IPS-18c (cell line): ENCODE measurements at regions not wholly inside any gene's neighbourhood (a gene's known extent, or its start where the extent isn't known, plus 50 kb on each side); places are given as distances from the start of the nearest gene placed in this dataset.

Source experiments
- H3K4me3 ChIP-seq: 2 replicates; pipeline ENCODE4 v1.7.0; 2013; ENCODE audit warnings: low read depth, mild to moderate bottlenecking, low read length, moderate library complexity; ENCODE audit not compliant: insufficient read depth
- H3K9me3 ChIP-seq: one replicate; pipeline ENCODE4 v1.6.1; 2013; ENCODE audit warnings: mild to moderate bottlenecking, low read length, moderate library complexity; ENCODE audit not compliant: control insufficient read depth, insufficient read depth

- H3K9me3 ChIP-seq = no peaks in the 10 kb centered on the region
Measured at GRCh38 chr19:28838909-28839308, 374.0 kb downstream of the UQCRFS1 start.

GRCh38 chr19:28836421-28836820 lies 376.5 kb downstream of the UQCRFS1 start:
- H3K4me3 ChIP-seq = no peak overlapping the region
- no peaks in the 10 kb centered on the region for H3K9me3 ChIP-seq

More at GRCh38 chr19:28838909-28839308, 374.0 kb downstream of the UQCRFS1 start:
- H3K4me3 ChIP-seq = no peak overlapping the region

- Histone ChIP-seq H3K9me3 (no peaks in the 10 kb centered on the region), H3K4me3 (no peak overlapping the region)
Measured at GRCh38 chr19:28834996-28835395, 378.0 kb downstream of the UQCRFS1 start.

- no peak overlapping the region for H3K4me3 ChIP-seq
- H3K9me3 ChIP-seq = no peaks in the 10 kb centered on the region
Measured at GRCh38 chr19:28831462-28831861, 381.5 kb downstream of the UQCRFS1 start.

GRCh38 chr19:28829762-28830161 lies 383.2 kb downstream of the UQCRFS1 start:
- H3K4me3 ChIP-seq = no peak overlapping the region
- H3K9me3 ChIP-seq = no peaks in the 10 kb centered on the region

- Histone ChIP-seq H3K4me3 (no peak overlapping the region), H3K9me3 (no peaks in the 10 kb centered on the region)
Measured at GRCh38 chr19:28829359-28829758, 383.6 kb downstream of the UQCRFS1 start.

- Histone ChIP-seq H3K9me3 (no peaks in the 10 kb centered on the region), H3K4me3 (no peak overlapping the region)
Measured at GRCh38 chr19:28828276-28828870, 384.6 kb downstream of the UQCRFS1 start.

GRCh38 chr19:28827382-28827781 lies 385.6 kb downstream of the UQCRFS1 start:
- H3K4me3 ChIP-seq = no peak overlapping the region
- H3K9me3 ChIP-seq = no peaks in the 10 kb centered on the region

GRCh38 chr19:28823338-28823961 lies 389.5 kb downstream of the UQCRFS1 start:
- no peak overlapping the region for H3K4me3 ChIP-seq
- H3K9me3 ChIP-seq = no peaks in the 10 kb centered on the region

- no peak overlapping the region for H3K4me3 ChIP-seq
- no peaks in the 10 kb centered on the region for H3K9me3 ChIP-seq
Measured at GRCh38 chr19:28820289-28820688, 392.7 kb downstream of the UQCRFS1 start.

- H3K9me3 ChIP-seq = no peaks in the 10 kb centered on the region
- no peak overlapping the region for H3K4me3 ChIP-seq
Measured at GRCh38 chr19:28815257-28815656, 397.7 kb downstream of the UQCRFS1 start.

GRCh38 chr19:28794301-28794700 lies 418.6 kb downstream of the UQCRFS1 start:
- Histone ChIP-seq H3K4me3 (no peak overlapping the region), H3K9me3 (no peaks in the 10 kb centered on the region)

- Histone ChIP-seq H3K4me3 (peak overlapping the region; percentile 58), H3K9me3 (no peaks in the 10 kb centered on the region)
Measured at GRCh38 chr19:28793391-28794168, 419.4 kb downstream of the UQCRFS1 start.

- H3K4me3 ChIP-seq = no peak overlapping the region
- peaks cover 2% of the 10 kb centered on the region for H3K9me3 ChIP-seq
Measured at GRCh38 chr19:28785971-28786370, 427.0 kb downstream of the UQCRFS1 start.

GRCh38 chr19:28764066-28764465 lies 448.9 kb downstream of the UQCRFS1 start:
- Histone ChIP-seq H3K4me3 (no peak overlapping the region), H3K9me3 (no peaks in the 10 kb centered on the region)

GRCh38 chr19:28746478-28746877 lies 466.5 kb downstream of the UQCRFS1 start:
- Histone ChIP-seq H3K9me3 (peaks cover 2% of the 10 kb centered on the region), H3K4me3 (no peak overlapping the region)

- peaks cover 2% of the 10 kb centered on the region for H3K9me3 ChIP-seq
- H3K4me3 ChIP-seq = no peak overlapping the region
Measured at GRCh38 chr19:28744943-28745342, 468.0 kb downstream of the UQCRFS1 start.

- H3K4me3 ChIP-seq = no peak overlapping the region
- no peaks in the 10 kb centered on the region for H3K9me3 ChIP-seq
Measured at GRCh38 chr19:28744014-28744413, 468.9 kb downstream of the UQCRFS1 start.
